Breast epithelium (tissue), 3 donors: ENCODE measurements at regions not wholly inside any gene's neighbourhood (a gene's known extent, or its start where the extent isn't known, plus 50 kb on each side); places are given as distances from the start of the nearest gene placed in this dataset.

ENCODE experiments used
- CTCF ChIP-seq, 3 donors: fragments of 450-650 bp; IDR thresholded peaks; one replicate each; pipeline ENCODE4 v1.5.1; 2016 to 2017; ENCODE audit warnings: antibody characterized with exemption in 3 of 3, mild to moderate bottlenecking in 3 of 3, moderate library complexity in 3 of 3
- POLR2A ChIP-seq: fragments of 450-650 bp; IDR thresholded peaks from one replicate; pipeline ENCODE4 v1.6.1; 2016; ENCODE audit warnings: antibody characterized with exemption, mild to moderate bottlenecking, moderate library complexity
- POLR2AphosphoS5 ChIP-seq, 3 donors: sonication (generic); formaldehyde crosslinking; IDR thresholded peaks; one replicate each; pipeline ENCODE4 v1.6.1; 2017; ENCODE audit warnings: antibody characterized with exemption in 3 of 3

GRCh38 chr5:143732402-143732801 lies 79.6 kb upstream of the HMHB1 start:
- TF ChIP-seq POLR2AphosphoS5 (IDR thresholded peaks at IDR 0.05) (no peak), CTCF (IDR thresholded peaks at IDR 0.05) (no peak), POLR2A (no peak)
